Stimulated activated CD8-positive, alpha-beta memory T cell treated with anti-CD3 and anti-CD28 coated beads, Interleukin-15, amount 100 ng/mL, for 24 hours (primary cell): ENCODE measurements at regions not wholly inside any gene's neighbourhood (a gene's known extent, or its start where the extent isn't known, plus 50 kb on each side); places are given as distances from the start of the nearest gene placed in this dataset.
"Not testable (repeated sequence)": the region's sequence is repeated elsewhere in the genome, so short reads cannot be mapped to it uniquely, and the experiment has no call there.

ENCODE experiments used
- DNase-seq: peaks from one replicate; pipeline ENCODE4 v3.0.0-alpha.2; 2020; ENCODE audit warnings: low read depth

GRCh38 chr7:106448992-106449859 lies 164.4 kb upstream of the NAMPT start:
- no peak for DNase-seq

- no peak for DNase-seq
These were observed 163.7 kb upstream of the NAMPT start for GRCh38 chr7:106448346-106448991.

- DNase-seq = no peak
These were observed 162.6 kb upstream of the NAMPT start for GRCh38 chr7:106447318-106447847.

GRCh38 chr7:106445366-106445765 lies 160.6 kb upstream of the NAMPT start:
- not testable (repeated sequence) for DNase-seq

GRCh38 chr7:106444068-106444655 lies 159.4 kb upstream of the NAMPT start:
- no peak for DNase-seq

- no peak for DNase-seq
These were observed 158.4 kb upstream of the NAMPT start for GRCh38 chr7:106443156-106443555.

GRCh38 chr7:106442476-106442875 lies 157.7 kb upstream of the NAMPT start:
- no peak for DNase-seq

GRCh38 chr7:106441343-106441742 lies 156.6 kb upstream of the NAMPT start:
- not testable (repeated sequence) for DNase-seq

GRCh38 chr7:106436933-106437332 lies 152.2 kb upstream of the NAMPT start:
- DNase-seq = not testable (repeated sequence)

- DNase-seq = no peak
These were observed 148.6 kb upstream of the NAMPT start for GRCh38 chr7:106433377-106433776.

GRCh38 chr7:106430535-106431455 lies 146.0 kb upstream of the NAMPT start:
- no peak for DNase-seq

- no peak for DNase-seq
These were observed 145.3 kb upstream of the NAMPT start for GRCh38 chr7:106430103-106430502.

- no peak for DNase-seq
These were observed 142.0 kb upstream of the NAMPT start for GRCh38 chr7:106426803-106427202.

GRCh38 chr7:106425017-106425719 lies 140.4 kb upstream of the NAMPT start:
- peak; percentile 15 for DNase-seq

- no peak for DNase-seq
These were observed 139.8 kb upstream of the NAMPT start for GRCh38 chr7:106424476-106425016.

- no peak for DNase-seq
These were observed 139.2 kb upstream of the NAMPT start for GRCh38 chr7:106423821-106424475.

- no peak for DNase-seq
These were observed 138.3 kb upstream of the NAMPT start for GRCh38 chr7:106423111-106423510.

GRCh38 chr7:106421181-106421762 lies 136.5 kb upstream of the NAMPT start:
- no peak for DNase-seq

- DNase-seq = no peak
These were observed 136.0 kb upstream of the NAMPT start for GRCh38 chr7:106420736-106421135.

- no peak for DNase-seq
These were observed 135.4 kb upstream of the NAMPT start for GRCh38 chr7:106420210-106420609.
